ENCODE measurements at regions not wholly inside any gene's neighbourhood (a gene's known extent, or its start where the extent isn't known, plus 50 kb on each side); places are given as distances from the start of the nearest gene placed in this dataset.

GRCh38 chr2:67883316-67884087 lies 179.3 kb downstream of the C1D start:
- no peaks in the 10 kb centered on the region for H3K27me3 ChIP-seq
- DNase-seq, result no peak
- WGBS, 2 donors, result 54 to 77% methylated on average over 3 of the region's 3 CpGs
- TF ChIP-seq POLR2AphosphoS5 (IDR thresholded peaks at IDR 0.05) (no peak), CTCF (IDR thresholded peaks at IDR 0.05) (no peak), POLR2A (IDR thresholded peaks at IDR 0.05) (no peak), EP300 (IDR thresholded peaks at IDR 0.05) (no peak)
- H3K27ac ChIP-seq, result no peak overlapping the region
- no peaks in the 10 kb centered on the region for H3K36me3 ChIP-seq
- intact Hi-C loops (cut with DNase I), result no loop called here
- H3K4me1 ChIP-seq, result no peaks in the 10 kb centered on the region
- no peaks in the 10 kb centered on the region for H3K9me3 ChIP-seq
- no peak overlapping the region for H3K4me3 ChIP-seq

- Histone ChIP-seq H3K27me3 (no peaks in the 10 kb centered on the region), H3K27ac (no peak overlapping the region), H3K4me1 (no peaks in the 10 kb centered on the region), H3K9me3 (no peaks in the 10 kb centered on the region), H3K4me3 (no peak overlapping the region), H3K36me3 (no peaks in the 10 kb centered on the region)
- no peak for DNase-seq
- TF ChIP-seq CTCF (IDR thresholded peaks at IDR 0.05), result no peak
- TF ChIP-seq EP300 (IDR thresholded peaks at IDR 0.05), result no peak
- no peak for TF ChIP-seq POLR2A (IDR thresholded peaks at IDR 0.05)
- TF ChIP-seq POLR2AphosphoS5 (IDR thresholded peaks at IDR 0.05), result no peak
- intact Hi-C loops (cut with DNase I), result no loop called here
Measured at GRCh38 chr2:67888351-67889005, 174.3 kb downstream of the C1D start.

- H3K27me3 ChIP-seq, result no peaks in the 10 kb centered on the region
- no peak overlapping the region for H3K27ac ChIP-seq
- TF ChIP-seq EP300 (IDR thresholded peaks at IDR 0.05), result no peak
- no peak overlapping the region for H3K4me3 ChIP-seq
- intact Hi-C loops (cut with DNase I), result no loop called here
- no peaks in the 10 kb centered on the region for H3K4me1 ChIP-seq
- H3K36me3 ChIP-seq, result no peaks in the 10 kb centered on the region
- WGBS, 2 donors, result 82 to 92% methylated on average over 2 of the region's 2 CpGs
- DNase-seq, result no peak
- H3K9me3 ChIP-seq, result no peaks in the 10 kb centered on the region
Measured at GRCh38 chr2:67889056-67889455, 173.7 kb downstream of the C1D start.

- intact Hi-C loops (cut with DNase I), result no loop called here
- no peak for TF ChIP-seq CTCF (IDR thresholded peaks at IDR 0.05)
- no peak for TF ChIP-seq POLR2AphosphoS5 (IDR thresholded peaks at IDR 0.05)
- no peak for TF ChIP-seq EP300 (IDR thresholded peaks at IDR 0.05)
- no peak for TF ChIP-seq POLR2A (IDR thresholded peaks at IDR 0.05)
- no peak overlapping the region for H3K27ac ChIP-seq
- H3K4me1 ChIP-seq, result no peaks in the 10 kb centered on the region
- no peaks in the 10 kb centered on the region for H3K36me3 ChIP-seq
- no peaks in the 10 kb centered on the region for H3K9me3 ChIP-seq
- no peak for DNase-seq
- no peaks in the 10 kb centered on the region for H3K27me3 ChIP-seq
- H3K4me3 ChIP-seq, result no peak overlapping the region
- 27 to 75% methylated on average over 1 of the region's 1 CpG for WGBS, 2 donors
Measured at GRCh38 chr2:67891642-67892041, 171.2 kb downstream of the C1D start.

GRCh38 chr2:67892339-67892846 lies 170.4 kb downstream of the C1D start:
- no peaks in the 10 kb centered on the region for H3K36me3 ChIP-seq
- H3K4me1 ChIP-seq, result no peaks in the 10 kb centered on the region
- H3K4me3 ChIP-seq, result no peak overlapping the region
- WGBS, 2 donors, result 74 to 89% methylated on average over 6 of the region's 6 CpGs
- no peaks in the 10 kb centered on the region for H3K27me3 ChIP-seq
- TF ChIP-seq POLR2A (IDR thresholded peaks at IDR 0.05), result no peak
- no peak for TF ChIP-seq CTCF (IDR thresholded peaks at IDR 0.05)
- TF ChIP-seq POLR2AphosphoS5 (IDR thresholded peaks at IDR 0.05), result no peak
- TF ChIP-seq EP300 (IDR thresholded peaks at IDR 0.05), result no peak
- H3K9me3 ChIP-seq, result no peaks in the 10 kb centered on the region
- intact Hi-C loops (cut with DNase I), result no loop called here
- DNase-seq, result no peak
- no peak overlapping the region for H3K27ac ChIP-seq

Measured in sigmoid colon (tissue), 6 donors.